GM23338 (cell line): ENCODE measurements at regions not wholly inside any gene's neighbourhood (a gene's known extent, or its start where the extent isn't known, plus 50 kb on each side); places are given as distances from the start of the nearest gene placed in this dataset.

Experiments
- ATAC-seq: fragments of 200-7000 bp; cut with Tn5 transposase; 3 replicates; pipeline ENCODE4 v1.9.1; 2020
- DNase-seq: peaks from one replicate; pipeline ENCODE4 v3.0.0-alpha.2; 2015; ENCODE audit warnings: low spot score
- H2AFZ ChIP-seq: fragments of 200-600 bp; sonication (generic); 2 replicates; pipeline ENCODE4 v1.8.0; 2016; ENCODE audit warnings: antibody characterized with exemption, mild to moderate bottlenecking, moderate library complexity
- H3F3A ChIP-seq: fragments of 200-600 bp; sonication (generic); replicated peaks from 2 replicates; pipeline ENCODE4 v1.8.0; 2017; ENCODE audit warnings: antibody characterized with exemption, mixed run types, low read depth
- H3K27ac ChIP-seq: fragments of 200-600 bp; sonication (generic); 2 replicates; pipeline ENCODE4 v1.6.1; 2016; ENCODE audit warnings: low read depth
- H3K27me3 ChIP-seq: fragments of 200-600 bp; sonication (generic); 2 replicates; pipeline ENCODE4 v1.8.0; 2016; ENCODE audit warnings: mild to moderate bottlenecking, mixed run types, moderate library complexity; ENCODE audit not compliant: insufficient read depth
- H3K36me3 ChIP-seq: fragments of 200-600 bp; sonication (generic); 2 replicates; pipeline ENCODE4 v1.8.0; 2016; ENCODE audit warnings: mild to moderate bottlenecking; ENCODE audit not compliant: insufficient read depth
- H3K4me1 ChIP-seq: fragments of 200-600 bp; sonication (generic); 2 replicates; pipeline ENCODE4 v1.8.0; 2016; ENCODE audit warnings: mild to moderate bottlenecking, moderate library complexity; ENCODE audit not compliant: insufficient read depth
- H3K4me2 ChIP-seq: fragments of 200-600 bp; sonication (generic); 2 replicates; pipeline ENCODE4 v1.7.1; 2017; ENCODE audit warnings: mixed run types
- H3K4me3 ChIP-seq: fragments of 200-600 bp; sonication (generic); 2 replicates; pipeline ENCODE4 v1.6.1; 2016; ENCODE audit warnings: mixed run types
- H3K79me2 ChIP-seq: fragments of 200-600 bp; sonication (generic); replicated peaks from 2 replicates; pipeline ENCODE4 v1.8.0; 2017; ENCODE audit warnings: mild to moderate bottlenecking; ENCODE audit not compliant: insufficient read depth
- H3K9me2 ChIP-seq: fragments of 200-600 bp; sonication (generic); 2 replicates; pipeline ENCODE4 v1.8.0; 2017; ENCODE audit not compliant: insufficient read depth
- H4K20me1 ChIP-seq: fragments of 200-600 bp; sonication (generic); replicated peaks from 2 replicates; pipeline ENCODE4 v1.8.0; 2017; ENCODE audit warnings: mild to moderate bottlenecking; ENCODE audit not compliant: insufficient read depth
- H3K27ac Mint-ChIP-seq: 2 replicates; pipeline ENCODE4 v1.8.0; 2020; ENCODE audit warnings: inconsistent platforms, mild to moderate bottlenecking, moderate library complexity, mixed read lengths
- H3K27me3 Mint-ChIP-seq: 3 replicates; pipeline ENCODE4 v1.8.0; 2022; ENCODE audit warnings: low read depth, mild to moderate bottlenecking, moderate library complexity, mixed read lengths, inconsistent platforms; ENCODE audit not compliant: insufficient read depth, poor library complexity
- H3K36me3 Mint-ChIP-seq: 3 replicates; pipeline ENCODE4 v1.8.0; 2021; ENCODE audit warnings: low read depth, mild to moderate bottlenecking, inconsistent platforms, moderate library complexity, mixed read lengths
- H3K4me1 Mint-ChIP-seq: 3 replicates; pipeline ENCODE4 v1.8.0; 2020; ENCODE audit warnings: mild to moderate bottlenecking, inconsistent platforms, mixed read lengths
- H3K4me3 Mint-ChIP-seq: 3 replicates; pipeline ENCODE4 v1.8.0; 2021; ENCODE audit warnings: moderate library complexity, mild to moderate bottlenecking, inconsistent platforms, mixed read lengths
- H3K9me3 Mint-ChIP-seq: 3 replicates; pipeline ENCODE4 v1.8.0; 2020; ENCODE audit warnings: moderate library complexity, mild to moderate bottlenecking, inconsistent platforms, mixed read lengths
- CREB1 ChIP-seq: fragments of 250-450 bp; sonication (Bioruptor Pico); IDR thresholded peaks from 2 replicates; pipeline ENCODE4 v1.5.0; 2020; ENCODE audit warnings: low read depth, mild to moderate bottlenecking, moderate library complexity
- CTCF ChIP-seq, 2 experiments: fragments of 200-600 bp in 1 of 2; sonication (generic) in 1 of 2; conservative IDR thresholded peaks; 2 replicates each; pipeline versions ENCODE4 v1.5.1 to v1.6.1; 2016 to 2017; ENCODE audit warnings: antibody characterized with exemption in 2 of 2, low read depth in 2 of 2, mild to moderate bottlenecking in 2 of 2, moderate library complexity in 1 of 2
- JUNB ChIP-seq: IDR thresholded peaks from one replicate; pipeline ENCODE4 v1.6.1; 2016; ENCODE audit warnings: antibody characterized with exemption; ENCODE audit not compliant: unreplicated experiment
- STAT1 ChIP-seq: IDR thresholded peaks from one replicate; pipeline ENCODE4 v1.6.1; 2016; ENCODE audit warnings: antibody characterized with exemption; ENCODE audit not compliant: unreplicated experiment
- ZNF462 ChIP-seq: fragments of 250-450 bp; sonication (Bioruptor Pico); IDR thresholded peaks from 2 replicates; pipeline ENCODE4 v1.5.0; 2020; ENCODE audit warnings: mild to moderate bottlenecking, moderate library complexity

- TF ChIP-seq ZNF462 (CRISPR knock-in tag) (no peak), CTCF (conservative IDR thresholded peaks at IDR 0.05; ENCODE audit: low read depth in 2 of 2) (no peak), STAT1 (no peak), JUNB (no peak)
These were observed 175.1 kb upstream of the CTNNB1 start (continued) for GRCh38 chr3:41024031-41024836.

GRCh38 chr3:41026394-41027177, 172.7 kb upstream of the CTNNB1 start:
- no peaks in the 10 kb centered on the region for H4K20me1 ChIP-seq
- H3K79me2 ChIP-seq, result no peaks in the 10 kb centered on the region
- H3F3A ChIP-seq, result no peaks in the 10 kb centered on the region
- H3K4me3 Mint-ChIP-seq, result no peak overlapping the region
- no peaks in the 10 kb centered on the region for H3K9me3 Mint-ChIP-seq
- no peaks in the 10 kb centered on the region for H3K4me1 ChIP-seq
- no peaks in the 10 kb centered on the region for H3K36me3 ChIP-seq
- H3K36me3 Mint-ChIP-seq, result no peaks in the 10 kb centered on the region
- no peaks in the 10 kb centered on the region; the same call in 2 of the 3 replicates for H3K4me1 Mint-ChIP-seq
- no peak overlapping the region for H2AFZ ChIP-seq
- peaks cover 3% of the 10 kb centered on the region for H3K27me3 Mint-ChIP-seq
- ATAC-seq (no peak; the same call in 2 of the 3 replicates), DNase-seq (peak; percentile 15)
- H3K4me2 ChIP-seq, result no peak overlapping the region
- no peak overlapping the region for H3K4me3 ChIP-seq
- no peaks in the 10 kb centered on the region for H3K27me3 ChIP-seq
- no peak overlapping the region for H3K27ac ChIP-seq
- H3K9me2 ChIP-seq, result no peaks in the 10 kb centered on the region
- no peak overlapping the region for H3K27ac Mint-ChIP-seq
- TF ChIP-seq CREB1 (CRISPR knock-in tag), result 0 out of 2 replicates have a peak, but pooled peaks have one; percentile 5
- TF ChIP-seq ZNF462 (CRISPR knock-in tag), result no peak
